Uterus (tissue), 3 donors: ENCODE measurements at regions not wholly inside any gene's neighbourhood (a gene's known extent, or its start where the extent isn't known, plus 50 kb on each side); places are given as distances from the start of the nearest gene placed in this dataset.
A peak's percentile ranks its signal among the peaks of the same experiment; 100 is the strongest.

Source experiments
- DNase-seq, 2 donors: peaks; one replicate each; pipeline ENCODE4 v3.0.0-alpha.2; 2019 to 2020
- H3K27ac ChIP-seq, 2 donors: fragments of 200-600 bp; sonication (generic); 1 replicate in 1 of 2; 2 replicates in 1 of 2; pipeline ENCODE4 v1.5.1; 2016 to 2018
- H3K27me3 ChIP-seq, 2 donors: fragments of 200-600 bp; sonication (generic); one replicate each; pipeline ENCODE4 v1.5.1; 2018 to 2019; ENCODE audit warnings: control low read depth in 1 of 2
- H3K36me3 ChIP-seq, 2 donors: fragments of 200-600 bp; sonication (generic); one replicate each; pipeline ENCODE4 v1.5.1; 2019; ENCODE audit warnings: control low read depth in 1 of 2
- H3K4me1 ChIP-seq, 2 donors: fragments of 200-600 bp; sonication (generic); one replicate each; pipeline ENCODE4 v1.5.1; 2018 to 2019; ENCODE audit warnings: control low read depth in 1 of 2
- H3K4me3 ChIP-seq, 2 donors: fragments of 200-600 bp; sonication (generic); 1 replicate in 1 of 2; 2 replicates in 1 of 2; pipeline ENCODE4 v1.5.1; 2018 to 2019; ENCODE audit warnings: mild to moderate bottlenecking in 1 of 2
- H3K9me3 ChIP-seq, 2 donors: fragments of 200-600 bp; sonication (generic); one replicate each; pipeline ENCODE4 v1.5.1; 2019; ENCODE audit warnings: control low read depth in 1 of 2
- POLR2A ChIP-seq, 2 donors: fragments of 450-650 bp; IDR thresholded peaks; one replicate each; pipeline ENCODE4 v1.6.1; 2016; ENCODE audit warnings: antibody characterized with exemption in 2 of 2, mild to moderate bottlenecking in 1 of 2, moderate library complexity in 1 of 2
- intact Hi-C: fragments of 100-400 bp; cut with DNase I; formaldehyde crosslinking; loops from one replicate; pipeline ENCODE4 v1.15.1; 2023; ENCODE audit warnings: low total_unique reads
- TF ChIP-seq, protein P1 (sequence below), 4 experiments: fragments of 200-600 bp in 2 of 4; fragments of 450-650 bp in 2 of 4; sonication (generic) in 2 of 4; IDR thresholded peaks; one replicate each; pipeline ENCODE4 v1.5.1; 2016 to 2019; ENCODE audit warnings: antibody characterized with exemption in 4 of 4, mild to moderate bottlenecking in 2 of 4, moderate library complexity in 1 of 4
- donor health status: DM: yes; HTN: yes; CAD: no.

DNA sequence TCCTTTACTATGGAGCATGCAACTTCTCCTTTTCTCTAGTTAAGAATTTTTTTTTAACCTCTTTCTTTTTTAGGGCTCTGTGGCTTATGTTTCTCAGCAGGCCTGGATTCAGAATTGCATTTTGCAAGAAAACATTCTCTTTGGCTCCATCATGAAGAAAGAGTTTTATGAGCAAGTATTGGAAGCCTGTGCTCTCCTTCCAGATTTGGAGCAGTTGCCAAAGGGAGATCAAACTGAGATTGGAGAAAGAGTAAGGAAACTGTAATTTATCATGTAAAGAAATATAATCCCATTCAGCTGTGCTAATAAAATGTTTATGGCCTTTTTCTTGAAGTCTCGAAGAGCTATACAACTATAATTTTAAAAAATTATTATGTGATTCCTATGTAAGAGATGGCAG lies 70.1 kb downstream of the HSPA13 start:
- H3K9me3 ChIP-seq = no peaks in the 10 kb centered on the region
- TF ChIP-seq, protein P1, sequence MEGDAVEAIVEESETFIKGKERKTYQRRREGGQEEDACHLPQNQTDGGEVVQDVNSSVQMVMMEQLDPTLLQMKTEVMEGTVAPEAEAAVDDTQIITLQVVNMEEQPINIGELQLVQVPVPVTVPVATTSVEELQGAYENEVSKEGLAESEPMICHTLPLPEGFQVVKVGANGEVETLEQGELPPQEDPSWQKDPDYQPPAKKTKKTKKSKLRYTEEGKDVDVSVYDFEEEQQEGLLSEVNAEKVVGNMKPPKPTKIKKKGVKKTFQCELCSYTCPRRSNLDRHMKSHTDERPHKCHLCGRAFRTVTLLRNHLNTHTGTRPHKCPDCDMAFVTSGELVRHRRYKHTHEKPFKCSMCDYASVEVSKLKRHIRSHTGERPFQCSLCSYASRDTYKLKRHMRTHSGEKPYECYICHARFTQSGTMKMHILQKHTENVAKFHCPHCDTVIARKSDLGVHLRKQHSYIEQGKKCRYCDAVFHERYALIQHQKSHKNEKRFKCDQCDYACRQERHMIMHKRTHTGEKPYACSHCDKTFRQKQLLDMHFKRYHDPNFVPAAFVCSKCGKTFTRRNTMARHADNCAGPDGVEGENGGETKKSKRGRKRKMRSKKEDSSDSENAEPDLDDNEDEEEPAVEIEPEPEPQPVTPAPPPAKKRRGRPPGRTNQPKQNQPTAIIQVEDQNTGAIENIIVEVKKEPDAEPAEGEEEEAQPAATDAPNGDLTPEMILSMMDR (IDR thresholded peaks at IDR 0.05) = no peak
- no peak for TF ChIP-seq POLR2A (IDR thresholded peaks at IDR 0.05)
- H3K27me3 ChIP-seq = no peaks in the 10 kb centered on the region
- intact Hi-C loops = no loop called here
- H3K36me3 ChIP-seq = no peaks in the 10 kb centered on the region
- H3K4me1 ChIP-seq = no peaks in the 10 kb centered on the region
- H3K4me3 ChIP-seq = no peak overlapping the region
- H3K27ac ChIP-seq = peak overlapping the region in 1 of 2 donors; percentile 23
- DNase-seq = no peak

- H3K27ac ChIP-seq = no peak overlapping the region
- H3K36me3 ChIP-seq = no peaks in the 10 kb centered on the region
- no peaks in the 10 kb centered on the region for H3K9me3 ChIP-seq
- H3K27me3 ChIP-seq = no peaks in the 10 kb centered on the region
- H3K4me1 ChIP-seq = no peaks in the 10 kb centered on the region
- no peak overlapping the region for H3K4me3 ChIP-seq
- DNase-seq = no peak
- TF ChIP-seq POLR2A (IDR thresholded peaks at IDR 0.05) = no peak
- TF ChIP-seq, protein P1 (IDR thresholded peaks at IDR 0.05) = no peak
- intact Hi-C loops = no loop called here
These were observed 74.7 kb downstream of the HSPA13 start for GRCh38 chr21:14308234-14308633.

- H3K4me3 ChIP-seq = no peak overlapping the region
- H3K27ac ChIP-seq = no peak overlapping the region
- TF ChIP-seq, protein P1 (IDR thresholded peaks at IDR 0.05) = peak; percentile 7 to 30 (median 18)
- TF ChIP-seq POLR2A (IDR thresholded peaks at IDR 0.05) = no peak
- no peak for DNase-seq
- H3K9me3 ChIP-seq = no peaks in the 10 kb centered on the region
- intact Hi-C loops = no loop called here
- H3K27me3 ChIP-seq = no peaks in the 10 kb centered on the region
- H3K4me1 ChIP-seq = no peaks in the 10 kb centered on the region
- no peaks in the 10 kb centered on the region for H3K36me3 ChIP-seq
These were observed 76.6 kb downstream of the HSPA13 start for GRCh38 chr21:14306126-14306907.

DNA sequence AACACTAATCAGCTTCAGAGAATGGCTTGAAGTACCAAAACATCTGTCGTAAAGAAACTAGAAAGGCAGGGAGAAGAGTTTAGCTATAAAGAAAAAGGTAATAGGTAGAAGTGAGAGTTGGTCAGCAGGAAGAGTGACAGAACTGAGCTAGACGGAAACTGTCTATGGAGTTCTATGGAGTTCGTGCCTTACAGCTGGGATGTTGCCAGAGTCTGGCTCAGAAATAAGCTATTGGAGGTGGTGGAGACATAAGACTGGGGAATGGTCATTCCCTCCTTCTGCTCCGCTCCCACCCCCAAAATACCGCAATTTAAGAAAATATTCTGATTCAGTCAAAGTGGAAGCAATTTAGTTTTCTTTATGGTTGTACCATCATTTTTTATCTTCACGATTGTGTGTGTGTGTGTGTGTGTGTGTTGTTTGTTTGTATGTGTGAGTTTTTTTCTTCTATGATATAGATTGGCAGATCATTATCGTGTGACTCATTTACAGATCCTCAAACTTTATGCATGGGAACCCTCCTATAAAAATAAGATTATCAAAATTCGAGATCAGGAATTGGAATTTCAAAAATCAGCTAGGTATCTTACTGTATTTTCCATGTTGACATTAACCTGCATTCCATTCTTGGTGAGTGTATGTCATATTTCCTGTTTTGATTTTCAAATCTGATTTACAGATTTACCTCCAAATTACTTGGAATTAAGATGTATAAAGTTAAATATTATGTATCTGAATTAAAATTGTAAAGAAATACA lies 79.0 kb downstream of the HSPA13 start:
- intact Hi-C loops = no loop called here
- H3K9me3 ChIP-seq = no peaks in the 10 kb centered on the region
- H3K27ac ChIP-seq = no peak overlapping the region
- no peaks in the 10 kb centered on the region for H3K4me1 ChIP-seq
- H3K27me3 ChIP-seq = no peaks in the 10 kb centered on the region
- no peaks in the 10 kb centered on the region for H3K36me3 ChIP-seq
- DNase-seq = no peak
- H3K4me3 ChIP-seq = no peak overlapping the region
- no peak for TF ChIP-seq POLR2A (IDR thresholded peaks at IDR 0.05)
- TF ChIP-seq, protein P1 (IDR thresholded peaks at IDR 0.05) = no peak

DNA sequence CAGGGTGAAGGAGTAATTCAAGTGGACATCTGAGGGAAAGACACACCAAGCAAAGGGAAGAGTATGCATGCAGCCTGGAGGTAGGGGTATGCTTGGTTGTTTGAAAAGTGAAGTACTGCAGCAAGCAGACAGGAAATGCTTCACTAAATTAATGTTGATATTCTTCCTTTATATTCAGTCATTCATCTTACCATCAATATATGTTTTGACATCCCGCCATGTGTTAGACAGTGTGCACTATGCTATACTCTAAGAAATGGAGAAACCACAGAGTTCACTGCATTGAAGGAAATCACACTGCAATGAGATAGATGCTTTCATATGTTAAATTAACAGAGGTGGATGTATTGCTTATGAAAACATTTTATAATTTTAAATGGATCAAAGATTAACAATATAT lies 82.9 kb downstream of the HSPA13 start:
- no peak for TF ChIP-seq POLR2A (IDR thresholded peaks at IDR 0.05)
- TF ChIP-seq, protein P1 (IDR thresholded peaks at IDR 0.05) = no peak
- intact Hi-C loops = no loop called here
- H3K36me3 ChIP-seq = no peaks in the 10 kb centered on the region
- no peaks in the 10 kb centered on the region for H3K9me3 ChIP-seq
- H3K4me3 ChIP-seq = no peak overlapping the region
- H3K27ac ChIP-seq = no peak overlapping the region
- DNase-seq = no peak
- no peaks in the 10 kb centered on the region for H3K27me3 ChIP-seq
- H3K4me1 ChIP-seq = no peaks in the 10 kb centered on the region
